T-cell (primary cell): ENCODE measurements at regions not wholly inside any gene's neighbourhood (a gene's known extent, or its start where the extent isn't known, plus 50 kb on each side); places are given as distances from the start of the nearest gene placed in this dataset.
"Not testable (repeated sequence)": the region's sequence is repeated elsewhere in the genome, so short reads cannot be mapped to it uniquely, and the experiment has no call there.

Experiments used
- ATAC-seq, 4 experiments: fragments of 200-7000 bp in 3 of 4; fragments of 150-1000 bp in 1 of 4; cut with Tn5 transposase; replicated peaks in 1 of 4; 1 replicate in 3 of 4; 2 replicates in 1 of 4; pipeline ENCODE4 v1.10.0; 2021; ENCODE audit warnings: moderate library complexity in 3 of 4, mild to moderate bottlenecking in 2 of 4, moderate number of reproducible peaks in 1 of 4
- CTCF ChIA-PET, 2 donors: fragments of 300-600 bp; sonication (Branson Sonifier 250); formaldehyde crosslinking; loops; one replicate each; lab custom pipeline; 2022; ENCODE audit warnings: antibody characterized with exemption in 2 of 2; lab: Charles Lee
- POLR2A ChIA-PET, 2 donors: fragments of 300-600 bp; sonication (Branson Sonifier 250); formaldehyde crosslinking; loops; one replicate each; lab custom pipeline; 2022; ENCODE audit warnings: antibody characterized with exemption in 2 of 2; lab: Charles Lee
- DNase-seq, 35 experiments: peaks; one replicate each; pipeline versions ENCODE4 v3.0.0 to v3.0.0-alpha.2; 2013 to 2023
- H3K27ac ChIP-seq: one replicate; pipeline ENCODE4 v1.5.1; 2013; ENCODE audit warnings: low read length
- H3K27me3 ChIP-seq, 2 experiments: replicated peaks in 1 of 2; 1 replicate in 1 of 2; 2 replicates in 1 of 2; pipeline versions ENCODE4 v1.6.1 to v1.7.0; 2013; ENCODE audit warnings: low read length in 1 of 2, mixed read lengths in 1 of 2; ENCODE audit not compliant: control insufficient read depth in 2 of 2, insufficient read depth in 2 of 2; ENCODE audit errors: extremely low read depth in 1 of 2
- H3K36me3 ChIP-seq, 2 donors: 1 replicate in 1 of 2; 2 replicates in 1 of 2; pipeline versions ENCODE4 v1.6.1 to v1.7.0; 2013; ENCODE audit warnings: low read length in 1 of 2; ENCODE audit not compliant: control insufficient read depth in 2 of 2, insufficient read depth in 1 of 2; ENCODE audit errors: extremely low read depth in 1 of 2
- H3K4me1 ChIP-seq, 2 experiments: 1 replicate in 1 of 2; 2 replicates in 1 of 2; pipeline versions ENCODE4 v1.6.1 to v1.7.0; 2013; ENCODE audit warnings: low read length in 2 of 2, mixed read lengths in 1 of 2; ENCODE audit not compliant: insufficient read depth in 2 of 2, control insufficient read depth in 1 of 2; ENCODE audit errors: extremely low read depth in 1 of 2
- H3K4me3 ChIP-seq, 2 donors: 1 replicate in 1 of 2; 2 replicates in 1 of 2; pipeline versions ENCODE4 v1.5.1 to v1.7.0; 2013; ENCODE audit warnings: mild to moderate bottlenecking in 2 of 2, low read length in 1 of 2, moderate library complexity in 1 of 2; ENCODE audit not compliant: control insufficient read depth in 1 of 2; ENCODE audit errors: extremely low read depth in 1 of 2
- H3K9me3 ChIP-seq: 2 replicates; pipeline ENCODE4 v1.7.0; 2013
- H3K27ac Mint-ChIP-seq, 2 donors: one replicate each; pipeline ENCODE4 v1.8.0; 2020 to 2021; ENCODE audit warnings: mild to moderate bottlenecking in 2 of 2, mixed read lengths in 2 of 2
- H3K27me3 Mint-ChIP-seq, 2 donors: one replicate each; pipeline ENCODE4 v1.8.0; 2021 to 2022; ENCODE audit warnings: mixed read lengths in 2 of 2
- H3K36me3 Mint-ChIP-seq: one replicate; pipeline ENCODE4 v1.8.0; 2021; ENCODE audit warnings: mixed read lengths
- H3K4me1 Mint-ChIP-seq, 3 donors: one replicate each; pipeline ENCODE4 v1.8.0; 2020 to 2022; ENCODE audit warnings: mixed read lengths in 3 of 3, mild to moderate bottlenecking in 1 of 3
- H3K4me3 Mint-ChIP-seq, 3 donors: one replicate each; pipeline ENCODE4 v1.8.0; 2020 to 2022; ENCODE audit warnings: mild to moderate bottlenecking in 3 of 3, mixed read lengths in 3 of 3, moderate library complexity in 3 of 3
- H3K9me3 Mint-ChIP-seq, 3 donors: one replicate each; pipeline ENCODE4 v1.8.0; 2020 to 2022; ENCODE audit warnings: mixed read lengths in 3 of 3
- WGBS: methylation state at CpG from one replicate; pipeline ENCODE4 v1.1.5; 2013; ENCODE audit warnings: missing lambda C conversion rate; ENCODE audit not compliant: insufficient coverage; 5-methylcytosine and 5-hydroxymethylcytosine counted together

- POLR2A ChIA-PET: no interaction called here
- Histone ChIP-seq H3K27me3 (no peaks in the 10 kb centered on the region), H3K4me1 (no peaks in the 10 kb centered on the region), H3K27ac (no peak overlapping the region), H3K9me3 (no peaks in the 10 kb centered on the region), H3K4me3 (no peak overlapping the region), H3K36me3 (no peaks in the 10 kb centered on the region)
- no peak for ATAC-seq
- Mint-ChIP-seq H3K27ac (no peak overlapping the region), H3K27me3 (no peaks in the 10 kb centered on the region), H3K4me1 (no peaks in the 10 kb centered on the region), H3K4me3 (no peak overlapping the region), H3K36me3 (no peaks in the 10 kb centered on the region), H3K9me3 (peaks cover 0 to 19% (median 14%) of the 10 kb centered on the region in 3 donors)
- CTCF ChIA-PET: no interaction called here
- 40% methylated on average over 1 of the region's 2 CpGs for WGBS
- DNase-seq: no peak
Observed at GRCh38 chr11:50088231-50088630, 55.6 kb downstream of the OR4C45 start.

DNA sequence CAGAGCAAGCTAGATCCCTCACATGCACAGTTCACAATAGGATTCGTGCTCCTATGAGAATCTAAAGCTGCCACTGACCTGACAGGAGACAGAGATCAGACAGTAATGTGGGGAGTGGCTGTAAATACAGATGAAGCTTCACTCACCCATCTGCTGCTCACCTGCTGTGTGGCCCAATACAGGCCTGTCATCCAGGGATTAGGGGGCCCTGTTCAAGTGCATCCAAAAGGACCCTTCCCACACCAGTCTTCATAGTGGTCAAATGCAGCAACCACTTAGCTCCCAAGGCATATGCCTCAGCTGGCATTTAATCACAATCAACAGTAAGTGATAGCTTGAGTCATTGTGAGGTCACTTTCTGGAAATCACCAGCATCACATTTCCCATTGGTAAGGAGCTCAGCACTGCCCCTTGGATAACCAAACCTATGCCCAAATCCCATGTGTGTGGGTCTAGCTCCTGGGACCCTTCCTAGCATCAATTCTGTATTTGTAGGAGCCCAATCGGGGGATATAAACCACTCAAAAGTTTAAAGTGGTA lies 65.6 kb downstream of the OR4C45 start:
- no peak for DNase-seq

GRCh38 chr11:50102916-50103315 lies 70.2 kb downstream of the OR4C45 start:
- no peak overlapping the region for H3K4me3 Mint-ChIP-seq

More for the DNA sequence above, 65.6 kb downstream of the OR4C45 start:
- Mint-ChIP-seq H3K36me3 (no peaks in the 10 kb centered on the region), H3K27me3 (no peaks in the 10 kb centered on the region), H3K4me3 (no peak overlapping the region), H3K4me1 (no peaks in the 10 kb centered on the region), H3K9me3 (peaks cover 6 to 14% (median 6%) of the 10 kb centered on the region in 3 donors), H3K27ac (no peak overlapping the region)
- ChIA-PET POLR2A (no interaction called here), CTCF (no interaction called here)
- Histone ChIP-seq H3K4me3 (no peak overlapping the region), H3K4me1 (no peaks in the 10 kb centered on the region), H3K27me3 (no peaks in the 10 kb centered on the region), H3K27ac (no peak overlapping the region), H3K9me3 (no peaks in the 10 kb centered on the region), H3K36me3 (no peaks in the 10 kb centered on the region)
- WGBS: no CpG with 5 or more reads among the region's 2 CpGs
- ATAC-seq: no peak

DNA sequence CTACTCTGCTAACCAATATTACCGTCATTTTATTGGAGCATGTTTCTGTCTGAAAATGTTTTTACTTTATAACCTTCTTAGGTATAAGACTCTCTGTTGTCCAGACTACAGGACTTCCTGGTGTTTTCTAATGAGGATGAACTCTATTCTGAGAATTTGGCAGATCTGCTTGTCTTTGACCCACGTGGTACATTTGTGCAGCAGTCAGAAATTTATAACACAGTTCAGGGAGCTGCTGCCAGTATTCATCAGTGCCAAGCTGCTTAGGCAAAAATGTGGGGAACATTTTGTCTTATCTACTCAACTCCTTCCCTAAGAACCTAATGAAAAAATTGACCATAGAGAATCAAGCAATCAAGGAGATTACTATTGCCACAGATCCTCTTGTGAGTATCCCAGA lies 108.0 kb downstream of the OR4C45 start:
- H3K27me3 Mint-ChIP-seq, H3K36me3 Mint-ChIP-seq, H3K36me3 ChIP-seq, H3K27ac ChIP-seq, H3K27ac Mint-ChIP-seq, H3K9me3 ChIP-seq, DNase-seq, CTCF ChIA-PET, ATAC-seq, H3K4me1 Mint-ChIP-seq, H3K4me3 ChIP-seq, H3K4me3 Mint-ChIP-seq, H3K4me1 ChIP-seq, H3K27me3 ChIP-seq: not testable (repeated sequence)
- H3K9me3 Mint-ChIP-seq: peaks cover 29 to 38% (median 34%) of the 10 kb centered on the region in 3 donors
- POLR2A ChIA-PET: interaction anchor here in 1 of 2 donors (0.7 kb wide), 1 partner anchor 65 kb away, joined by 13 read pairs; no protein-coding TSS in a partner anchor
- WGBS: no CpG with 5 or more reads among the region's 2 CpGs

More at GRCh38 chr11:50102916-50103315, 70.2 kb downstream of the OR4C45 start:
- Mint-ChIP-seq H3K27ac (no peak overlapping the region), H3K4me1 (no peaks in the 10 kb centered on the region), H3K9me3 (peaks cover 0 to 8% (median 6%) of the 10 kb centered on the region in 3 donors), H3K36me3 (no peaks in the 10 kb centered on the region), H3K27me3 (no peaks in the 10 kb centered on the region)
- H3K4me3 ChIP-seq: no peak overlapping the region
- no peaks in the 10 kb centered on the region for H3K36me3 ChIP-seq
- ChIA-PET POLR2A (no interaction called here), CTCF (interaction anchor here in 1 of 2 donors (0.5 kb wide), 1 partner anchor 26 kb away, joined by 5 read pairs; no protein-coding TSS in a partner anchor)
- H3K27me3 ChIP-seq: no peaks in the 10 kb centered on the region
- ATAC-seq: no peak
- no peak for DNase-seq
- no peak overlapping the region for H3K27ac ChIP-seq
- no peaks in the 10 kb centered on the region for H3K4me1 ChIP-seq
- peaks cover 3% of the 10 kb centered on the region for H3K9me3 ChIP-seq

DNA sequence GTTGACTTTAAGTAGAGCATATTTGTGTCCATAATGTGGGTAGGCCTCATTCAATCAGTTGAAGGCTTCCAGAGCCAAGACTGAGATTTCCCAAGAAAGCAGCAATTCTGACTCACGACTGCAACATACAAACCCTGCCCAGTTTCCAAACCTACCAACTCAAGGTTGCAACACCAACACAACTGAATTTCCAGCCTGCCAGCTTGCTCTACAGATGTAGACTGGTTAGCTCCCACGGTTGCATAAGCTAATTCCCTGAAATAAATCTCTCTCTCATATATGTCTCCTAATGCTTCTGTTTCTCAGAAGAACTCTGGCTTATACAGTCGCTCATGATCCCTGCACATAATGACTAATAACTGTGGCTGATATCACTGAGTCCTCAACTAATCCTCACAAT lies 113.6 kb downstream of the OR4C45 start:
- WGBS: 50% methylated on average over 2 of the region's 3 CpGs
- not testable (repeated sequence) for H3K4me3 Mint-ChIP-seq

GRCh38 chr11:50147946-50148345 lies 115.3 kb downstream of the OR4C45 start:
- H3K27me3 Mint-ChIP-seq, POLR2A ChIA-PET, ATAC-seq, H3K27me3 ChIP-seq, H3K36me3 Mint-ChIP-seq, H3K27ac Mint-ChIP-seq, H3K4me1 Mint-ChIP-seq, H3K4me3 ChIP-seq, H3K9me3 ChIP-seq, CTCF ChIA-PET, H3K27ac ChIP-seq, DNase-seq, H3K4me3 Mint-ChIP-seq, H3K36me3 ChIP-seq, H3K4me1 ChIP-seq: not testable (repeated sequence)
- WGBS: no CpG with 5 or more reads among the region's 2 CpGs
- H3K9me3 Mint-ChIP-seq: peaks cover 31 to 40% (median 40%) of the 10 kb centered on the region in 3 donors

More for the DNA sequence above, 113.6 kb downstream of the OR4C45 start:
- H3K27me3 ChIP-seq, H3K27ac ChIP-seq, H3K27me3 Mint-ChIP-seq, H3K4me3 ChIP-seq, ATAC-seq, H3K4me1 ChIP-seq, H3K36me3 ChIP-seq, H3K4me1 Mint-ChIP-seq, DNase-seq, H3K27ac Mint-ChIP-seq, H3K36me3 Mint-ChIP-seq, CTCF ChIA-PET, POLR2A ChIA-PET, H3K9me3 ChIP-seq: not testable (repeated sequence)
- peaks cover 32 to 39% (median 36%) of the 10 kb centered on the region in 3 donors for H3K9me3 Mint-ChIP-seq

DNA sequence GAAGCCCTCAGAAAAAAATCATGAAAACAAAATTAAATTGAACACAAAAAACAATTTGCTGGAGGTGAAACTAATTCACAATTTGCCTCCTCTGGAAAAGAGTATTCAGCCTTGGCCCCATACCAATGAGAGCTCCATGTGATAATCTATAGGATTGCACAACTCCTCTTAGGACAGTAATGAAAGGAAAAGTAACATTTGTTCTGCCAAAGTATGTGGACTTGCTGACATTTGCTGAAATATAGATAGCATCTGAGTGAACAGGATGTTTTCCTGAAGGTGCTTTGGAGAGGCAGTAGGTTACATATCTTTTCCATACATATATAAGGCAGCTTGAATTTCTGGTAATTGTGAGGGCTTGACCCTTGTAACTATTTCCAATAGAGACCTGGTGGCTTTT lies 122.8 kb downstream of the OR4C45 start:
- Mint-ChIP-seq H3K4me3 (no peak overlapping the region), H3K36me3 (no peaks in the 10 kb centered on the region), H3K27me3 (no peaks in the 10 kb centered on the region), H3K9me3 (peaks cover 30 to 36% (median 32%) of the 10 kb centered on the region in 3 donors), H3K4me1 (no peaks in the 10 kb centered on the region), H3K27ac (no peak overlapping the region)
- no peak for ATAC-seq
- Histone ChIP-seq H3K27me3 (no peaks in the 10 kb centered on the region), H3K4me3 (no peak overlapping the region), H3K9me3 (no peaks in the 10 kb centered on the region), H3K4me1 (no peaks in the 10 kb centered on the region), H3K36me3 (no peaks in the 10 kb centered on the region), H3K27ac (no peak overlapping the region)
- POLR2A ChIA-PET: no interaction called here
- CTCF ChIA-PET: no interaction called here
- DNase-seq: no peak
